ENCODE measurements at regions not wholly inside any gene's neighbourhood (a gene's known extent, or its start where the extent isn't known, plus 50 kb on each side); places are given as distances from the start of the nearest gene placed in this dataset.

GRCh38 chr4:162272215-162272614 lies 108.4 kb upstream of the FSTL5 start:
- TF ChIP-seq, protein P1, sequence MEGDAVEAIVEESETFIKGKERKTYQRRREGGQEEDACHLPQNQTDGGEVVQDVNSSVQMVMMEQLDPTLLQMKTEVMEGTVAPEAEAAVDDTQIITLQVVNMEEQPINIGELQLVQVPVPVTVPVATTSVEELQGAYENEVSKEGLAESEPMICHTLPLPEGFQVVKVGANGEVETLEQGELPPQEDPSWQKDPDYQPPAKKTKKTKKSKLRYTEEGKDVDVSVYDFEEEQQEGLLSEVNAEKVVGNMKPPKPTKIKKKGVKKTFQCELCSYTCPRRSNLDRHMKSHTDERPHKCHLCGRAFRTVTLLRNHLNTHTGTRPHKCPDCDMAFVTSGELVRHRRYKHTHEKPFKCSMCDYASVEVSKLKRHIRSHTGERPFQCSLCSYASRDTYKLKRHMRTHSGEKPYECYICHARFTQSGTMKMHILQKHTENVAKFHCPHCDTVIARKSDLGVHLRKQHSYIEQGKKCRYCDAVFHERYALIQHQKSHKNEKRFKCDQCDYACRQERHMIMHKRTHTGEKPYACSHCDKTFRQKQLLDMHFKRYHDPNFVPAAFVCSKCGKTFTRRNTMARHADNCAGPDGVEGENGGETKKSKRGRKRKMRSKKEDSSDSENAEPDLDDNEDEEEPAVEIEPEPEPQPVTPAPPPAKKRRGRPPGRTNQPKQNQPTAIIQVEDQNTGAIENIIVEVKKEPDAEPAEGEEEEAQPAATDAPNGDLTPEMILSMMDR (conservative IDR thresholded peaks at IDR 0.05; ENCODE audit: low read length) = no peak
- TF ChIP-seq EZH2phosphoT487 (IDR thresholded peaks at IDR 0.05; ENCODE audit: borderline replicate concordance, low read depth, low read length) = no peak
